Posterior cingulate gyrus (tissue), 11 donors: ENCODE measurements at regions not wholly inside any gene's neighbourhood (a gene's known extent, or its start where the extent isn't known, plus 50 kb on each side); places are given as distances from the start of the nearest gene placed in this dataset.
A peak's percentile ranks its signal among the peaks of the same experiment; 100 is the strongest.

Experiments
- DNase-seq, 10 donors: peaks; one replicate each; pipeline versions ENCODE4 v3.0.0 to v3.0.0-alpha.2; 2020 to 2021; ENCODE audit warnings: mixed read lengths in 3 of 10
- intact Hi-C: fragments of 100-400 bp; cut with DNase I; formaldehyde crosslinking; loops from one replicate; pipeline ENCODE4 v1.15.1; 2023

DNA sequence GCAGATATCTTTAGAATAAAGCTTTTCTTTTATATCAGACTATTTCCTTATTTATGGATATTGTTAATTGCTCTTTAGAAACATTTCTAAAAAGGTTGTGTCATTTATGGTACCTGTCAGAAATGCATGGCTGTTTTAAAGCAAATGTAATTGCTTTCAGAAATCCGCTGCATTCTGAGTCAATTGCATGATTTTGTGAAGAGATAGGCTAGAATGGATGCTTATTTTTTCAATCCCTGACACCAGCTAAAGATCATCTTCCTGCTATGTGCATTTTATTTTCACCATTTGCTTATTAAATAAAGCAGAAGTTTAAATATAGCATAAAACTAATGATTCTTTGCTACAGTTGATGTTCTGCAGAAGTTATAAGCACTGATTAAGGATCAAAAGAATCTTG, 170.2 kb upstream of the C9orf72 start:
- no peak for DNase-seq
- intact Hi-C loops, result no loop called here

- intact Hi-C loops, result no loop called here
- DNase-seq, result no peak
Observed at GRCh38 chr9:27747450-27747849, 174.2 kb upstream of the C9orf72 start.

DNA sequence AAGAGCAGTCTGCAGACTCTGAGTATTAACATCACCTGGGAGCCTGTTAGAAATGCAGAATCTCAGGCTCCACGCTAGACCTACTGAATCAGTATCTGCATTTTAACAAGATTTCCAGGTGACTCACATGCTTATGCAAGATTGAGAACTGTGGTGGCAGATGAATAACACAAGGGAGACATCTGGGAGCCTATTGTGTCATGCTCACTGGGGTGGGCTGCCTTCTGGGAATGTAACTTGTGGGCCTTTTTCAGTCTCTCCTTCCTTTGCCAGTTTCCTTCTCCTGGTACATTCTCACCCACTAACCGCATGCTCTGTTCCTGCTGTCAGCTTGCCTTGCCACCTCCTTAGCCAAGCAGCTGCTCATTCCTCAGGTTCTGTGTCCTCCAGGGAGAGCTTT, 176.6 kb upstream of the C9orf72 start:
- intact Hi-C loops, result no loop called here
- peak in 8 of 10 donors; percentile 36 to 92 (median 55) for DNase-seq

- DNase-seq, result peak in 1 of 10 donors; percentile 48
- intact Hi-C loops, result no loop called here
Observed at GRCh38 chr9:27750566-27750965, 177.3 kb upstream of the C9orf72 start.

- intact Hi-C loops, result no loop called here
- DNase-seq, result no peak
Observed at GRCh38 chr9:27752069-27752468, 178.8 kb upstream of the C9orf72 start.

DNA sequence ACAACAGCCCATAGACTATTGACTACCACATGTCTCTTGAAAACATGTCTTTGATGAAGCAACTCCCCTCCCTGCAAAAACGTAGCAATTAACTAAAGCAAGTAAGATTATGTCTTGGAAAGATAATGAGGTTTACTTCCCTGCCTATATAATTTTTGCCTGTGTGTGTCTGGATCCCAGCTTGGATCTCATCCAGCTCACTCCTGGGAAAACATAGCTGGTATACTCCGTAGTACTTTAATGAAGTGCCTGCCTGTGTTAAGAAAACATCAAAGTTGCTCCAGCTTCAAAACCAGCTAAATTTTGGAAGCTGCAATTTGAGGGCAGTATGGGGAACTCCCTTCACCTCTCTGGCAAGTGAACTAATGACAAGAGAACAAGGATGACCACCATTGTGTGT, 182.6 kb upstream of the C9orf72 start:
- intact Hi-C loops, result no loop called here
- no peak for DNase-seq

GRCh38 chr9:27756418-27756817, 183.1 kb upstream of the C9orf72 start:
- no peak for DNase-seq
- intact Hi-C loops, result no loop called here

DNA sequence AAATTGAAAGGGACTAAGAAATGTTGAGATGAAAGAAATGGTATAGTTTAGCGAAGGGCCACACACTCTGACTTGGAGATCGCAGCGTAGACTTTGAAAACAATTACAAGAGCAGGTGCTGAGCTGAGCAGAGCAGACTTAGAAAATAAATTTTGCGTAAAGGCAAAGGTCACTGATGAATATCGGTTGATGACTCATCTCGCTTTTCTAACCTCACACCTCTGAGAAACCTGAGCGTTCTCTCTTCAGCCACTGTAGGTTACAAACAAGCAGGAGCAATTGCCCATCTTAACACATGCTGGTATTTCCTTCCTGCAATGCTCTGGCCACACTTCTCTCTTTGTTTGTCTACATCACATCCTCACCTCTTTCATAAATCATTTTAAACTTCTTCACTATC, 190.6 kb upstream of the C9orf72 start:
- DNase-seq, result no peak
- intact Hi-C loops, result no loop called here

DNA sequence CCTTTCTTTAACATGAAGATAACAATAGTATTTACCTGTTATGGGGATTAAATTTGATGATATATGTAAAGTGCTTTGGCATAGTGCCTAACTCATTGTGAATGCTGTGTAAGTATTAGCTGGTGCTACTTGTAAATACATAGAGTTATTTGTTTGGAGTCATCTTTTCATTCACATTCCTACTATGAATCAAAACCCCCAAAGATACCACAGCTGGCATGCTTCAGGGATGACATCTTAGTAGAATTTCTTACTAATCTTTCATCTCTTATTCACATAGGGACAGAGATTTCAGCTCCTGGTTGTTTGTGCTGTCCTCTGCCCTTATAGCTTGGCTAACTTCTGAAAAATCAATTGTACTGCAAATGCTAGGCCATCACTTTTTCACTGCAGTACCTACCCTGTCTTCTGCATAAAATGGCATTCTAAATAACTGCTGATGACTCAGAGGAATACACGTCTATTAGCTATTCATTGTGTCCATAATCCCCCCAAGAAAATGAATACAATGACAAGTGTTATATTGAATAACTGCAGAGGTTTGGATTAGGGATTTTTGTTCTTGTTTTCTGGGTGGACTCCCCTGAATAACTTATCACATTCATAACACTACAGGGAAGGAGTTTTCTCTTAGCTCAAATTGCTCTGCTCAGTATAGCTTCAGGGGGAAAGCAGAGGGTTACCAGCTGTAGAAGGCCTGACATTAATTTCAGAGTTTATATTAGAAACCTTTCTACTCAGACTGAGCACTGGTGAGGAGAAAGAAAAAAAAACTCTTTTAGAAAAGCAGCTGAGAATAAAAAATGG, 192.2 kb upstream of the C9orf72 start:
- no peak for DNase-seq
- intact Hi-C loops, result no loop called here

DNA sequence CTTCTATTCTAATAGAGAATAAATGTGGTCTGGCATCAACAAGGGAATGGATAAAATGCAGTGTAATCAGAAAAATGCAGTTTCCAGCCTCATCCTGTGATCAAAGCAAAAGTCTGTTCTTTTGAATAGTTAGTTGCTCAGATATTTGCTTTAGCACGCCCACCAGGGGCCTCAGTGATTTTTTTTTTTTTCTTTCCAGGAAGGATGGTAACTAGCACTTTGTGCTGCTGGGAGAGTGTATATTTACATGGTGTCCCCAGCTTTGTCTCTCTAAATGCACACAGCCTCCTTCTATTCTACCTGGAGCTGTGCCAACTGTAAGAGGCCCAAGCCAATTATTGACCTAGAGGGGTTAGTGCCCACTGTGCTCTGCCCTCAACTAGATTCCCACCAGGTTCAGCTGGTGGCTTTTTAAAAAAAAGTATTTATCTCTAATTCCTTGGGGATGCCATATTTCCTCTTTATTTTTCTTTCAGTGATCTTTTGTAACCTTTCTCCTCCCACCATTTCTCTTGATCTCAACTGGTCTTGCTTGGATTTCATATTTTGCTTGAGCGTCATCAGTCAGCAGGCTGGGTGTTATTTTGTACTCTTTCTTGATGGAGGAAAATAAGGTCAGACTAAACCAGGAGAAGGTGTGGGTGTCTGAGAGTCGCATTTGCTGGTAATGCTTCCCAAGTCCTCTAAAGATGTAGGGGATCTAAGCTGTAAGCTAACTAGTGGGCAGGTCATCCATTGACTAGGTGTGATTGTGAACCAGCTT, 193.0 kb upstream of the C9orf72 start:
- intact Hi-C loops, result no loop called here
- no peak for DNase-seq

GRCh38 chr9:27768781-27769180, 195.5 kb upstream of the C9orf72 start:
- intact Hi-C loops, result no loop called here
- DNase-seq, result no peak

- intact Hi-C loops, result no loop called here
- DNase-seq, result no peak
Observed at GRCh38 chr9:27770541-27770940, 197.3 kb upstream of the C9orf72 start.

- DNase-seq, result no peak
- intact Hi-C loops, result no loop called here
Observed at GRCh38 chr9:27771803-27772545, 198.7 kb upstream of the C9orf72 start.

DNA sequence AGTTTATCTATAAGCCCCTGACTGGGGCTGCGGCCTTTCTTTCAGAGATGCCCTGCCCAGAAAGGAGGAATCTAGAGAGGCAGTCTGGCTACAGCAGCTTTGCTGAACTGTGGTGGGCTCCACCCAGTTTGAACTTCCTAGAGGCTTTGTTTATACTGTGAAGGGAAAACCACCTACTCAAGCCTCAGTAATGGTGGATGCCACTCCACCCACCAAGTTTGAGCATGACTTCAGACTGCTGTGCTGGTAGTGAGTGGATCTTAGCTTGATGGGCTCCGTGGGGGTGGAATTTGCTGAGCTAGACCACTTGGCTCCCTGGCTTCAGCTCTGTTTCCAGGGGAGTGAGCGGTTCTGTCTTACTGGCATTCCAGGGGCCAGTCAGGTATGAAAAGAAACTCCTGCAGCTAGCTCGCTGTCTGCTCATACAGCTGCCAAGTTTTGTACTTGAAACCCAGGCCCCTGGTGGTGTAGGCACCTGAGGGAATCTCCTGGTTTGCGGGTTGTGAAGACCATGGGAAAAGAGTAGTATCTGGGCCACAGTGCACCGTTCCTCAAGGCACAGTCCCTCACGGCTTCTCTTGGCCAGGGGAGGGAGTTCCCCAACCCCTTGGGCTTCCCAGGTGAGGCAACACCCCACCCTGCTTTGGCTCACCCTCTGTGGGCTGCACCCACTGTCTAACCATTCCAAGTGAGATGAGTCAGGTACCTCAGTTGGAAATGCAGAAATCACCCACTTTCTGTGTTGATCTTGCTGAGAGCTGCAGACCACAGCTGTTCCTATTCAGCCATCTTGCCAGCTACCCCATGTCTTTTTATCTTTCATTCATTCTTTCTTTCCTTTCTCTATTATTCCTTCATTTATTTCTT, 211.8 kb upstream of the C9orf72 start:
- intact Hi-C loops, result no loop called here
- peak in 1 of 10 donors; percentile 57 for DNase-seq

GRCh38 chr9:27785714-27786100, 212.4 kb upstream of the C9orf72 start:
- DNase-seq, result no peak
- intact Hi-C loops, result no loop called here

DNA sequence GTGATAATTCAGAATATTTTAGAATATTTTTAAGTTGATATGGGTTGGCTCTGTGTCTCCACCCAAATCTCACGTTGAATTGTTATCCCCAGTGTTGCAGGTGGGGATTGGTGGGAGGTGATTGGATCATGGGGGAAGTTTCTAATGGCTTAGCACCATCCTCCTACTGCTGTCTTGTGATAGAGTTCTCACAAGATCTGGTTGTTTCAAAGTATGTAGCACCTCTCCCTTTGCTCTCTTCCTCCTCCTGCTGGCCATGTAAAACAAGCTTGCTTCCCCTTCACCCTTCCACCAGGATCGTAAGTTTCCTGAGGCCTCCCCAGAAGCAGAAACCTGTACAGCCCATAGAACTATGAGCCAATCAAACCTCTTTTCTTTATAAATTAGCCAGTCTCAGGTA, 214.6 kb upstream of the C9orf72 start:
- intact Hi-C loops, result no loop called here

GRCh38 chr9:27791311-27791710, 218.0 kb upstream of the C9orf72 start:
- DNase-seq, result no peak
- intact Hi-C loops, result no loop called here

More for the DNA sequence above, 214.6 kb upstream of the C9orf72 start:
- DNase-seq, result no peak

DNA sequence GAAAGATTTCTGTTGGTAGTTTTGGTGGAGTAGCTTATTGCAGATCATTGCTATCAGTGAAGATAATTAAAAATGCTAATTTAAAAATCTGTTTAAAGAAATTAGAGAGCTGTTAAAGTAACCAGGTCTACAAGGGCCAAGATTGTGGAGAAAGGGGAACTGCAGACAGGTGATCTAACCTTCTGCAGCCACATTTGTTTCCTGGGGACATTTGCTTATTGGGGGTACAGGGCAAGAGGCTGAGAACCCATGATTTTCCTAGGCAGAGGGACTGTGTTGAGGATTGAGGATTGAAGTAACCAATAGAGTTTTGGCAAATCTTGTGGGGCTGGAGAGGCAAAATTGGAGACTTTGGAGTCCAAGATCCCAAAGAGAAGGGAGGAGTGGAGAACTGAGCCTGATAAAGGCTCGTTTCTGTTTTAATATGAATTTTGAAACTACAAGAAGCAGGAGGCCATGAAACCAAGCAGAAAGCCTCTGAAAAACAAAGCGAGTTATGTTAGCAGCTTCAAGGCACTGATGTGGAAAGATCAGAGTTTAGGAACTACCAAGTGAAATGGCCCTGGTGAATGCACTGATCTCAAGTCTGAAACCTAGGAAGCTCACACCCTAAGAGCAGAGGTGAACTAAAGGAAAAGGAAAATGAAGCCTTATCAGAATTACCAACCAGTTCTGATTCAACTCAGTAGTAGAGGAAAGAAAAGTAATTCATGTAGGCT, 219.8 kb upstream of the C9orf72 start:
- DNase-seq, result no peak
- intact Hi-C loops, result no loop called here

GRCh38 chr9:27799326-27799725, 226.0 kb upstream of the C9orf72 start:
- no peak for DNase-seq
- intact Hi-C loops, result no loop called here

- intact Hi-C loops, result no loop called here
- DNase-seq, result no peak
Observed at GRCh38 chr9:27800159-27800558, 226.9 kb upstream of the C9orf72 start.
